ENCODE measurements at regions not wholly inside any gene's neighbourhood (a gene's known extent, or its start where the extent isn't known, plus 50 kb on each side); places are given as distances from the start of the nearest gene placed in this dataset. TPM values are rescaled to one million over a fixed set of nuclear protein-coding genes. Genes with fewer than 3 reads are reported as not detected.

DNA sequence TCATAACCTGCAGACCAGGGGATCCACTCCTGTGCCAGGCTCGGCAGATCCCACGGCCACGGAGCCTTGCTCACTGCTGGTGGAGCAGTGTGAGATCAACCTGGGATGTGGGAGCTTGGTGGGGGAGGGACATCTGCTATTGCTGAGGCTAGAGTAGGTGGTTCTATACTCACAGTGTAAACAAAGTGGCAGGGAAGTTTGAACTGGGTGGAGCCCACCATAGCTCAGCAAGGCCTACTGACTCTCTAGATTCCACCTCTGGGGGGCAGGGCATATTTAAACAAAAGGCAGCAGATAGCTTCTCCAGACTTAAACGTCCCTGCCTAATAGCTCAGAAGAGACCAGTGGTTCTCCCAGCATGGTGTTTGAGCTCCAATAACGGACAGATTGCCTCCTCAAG lies 54.7 kb upstream of the EPHA5 start:
- POLR2A ChIA-PET: no interaction called here
- H3K36me3 Mint-ChIP-seq (ENCODE audit: insufficient read depth, unreplicated experiment): no peaks in the 10 kb centered on the region

More for the DNA sequence above, 54.7 kb upstream of the EPHA5 start:
- Mint-ChIP-seq H3K27ac (ENCODE audit: low read depth, unreplicated experiment) (no peak overlapping the region), H3K27me3 (ENCODE audit: insufficient read depth, unreplicated experiment) (no peaks in the 10 kb centered on the region), H3K4me3 (ENCODE audit: unreplicated experiment) (no peak overlapping the region), H3K9me3 (ENCODE audit: unreplicated experiment) (no peaks in the 10 kb centered on the region), H3K4me1 (ENCODE audit: insufficient read depth, unreplicated experiment) (no peaks in the 10 kb centered on the region)
- BruUV-seq (replicated peaks): no TSS peak
- TF ChIP-seq, protein P1, sequence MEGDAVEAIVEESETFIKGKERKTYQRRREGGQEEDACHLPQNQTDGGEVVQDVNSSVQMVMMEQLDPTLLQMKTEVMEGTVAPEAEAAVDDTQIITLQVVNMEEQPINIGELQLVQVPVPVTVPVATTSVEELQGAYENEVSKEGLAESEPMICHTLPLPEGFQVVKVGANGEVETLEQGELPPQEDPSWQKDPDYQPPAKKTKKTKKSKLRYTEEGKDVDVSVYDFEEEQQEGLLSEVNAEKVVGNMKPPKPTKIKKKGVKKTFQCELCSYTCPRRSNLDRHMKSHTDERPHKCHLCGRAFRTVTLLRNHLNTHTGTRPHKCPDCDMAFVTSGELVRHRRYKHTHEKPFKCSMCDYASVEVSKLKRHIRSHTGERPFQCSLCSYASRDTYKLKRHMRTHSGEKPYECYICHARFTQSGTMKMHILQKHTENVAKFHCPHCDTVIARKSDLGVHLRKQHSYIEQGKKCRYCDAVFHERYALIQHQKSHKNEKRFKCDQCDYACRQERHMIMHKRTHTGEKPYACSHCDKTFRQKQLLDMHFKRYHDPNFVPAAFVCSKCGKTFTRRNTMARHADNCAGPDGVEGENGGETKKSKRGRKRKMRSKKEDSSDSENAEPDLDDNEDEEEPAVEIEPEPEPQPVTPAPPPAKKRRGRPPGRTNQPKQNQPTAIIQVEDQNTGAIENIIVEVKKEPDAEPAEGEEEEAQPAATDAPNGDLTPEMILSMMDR (IDR thresholded peaks at IDR 0.05; ENCODE audit: unreplicated experiment): no peak
- DNase-seq (ENCODE audit: unreplicated experiment): no peak
- intact Hi-C loops (cut with micrococcal nuclease): no loop called here
- CTCF ChIA-PET: interaction anchor here (0.7 kb wide), 1 partner anchor 365 kb away, joined by 3 read pairs; no protein-coding TSS in a partner anchor

Small RNAs in the stretch of these regions (microRNA-seq; reads per million reads assigned to microRNA genes)
- gene MIR1269A: not detected
